ENCODE measurements at regions not wholly inside any gene's neighbourhood (a gene's known extent, or its start where the extent isn't known, plus 50 kb on each side); places are given as distances from the start of the nearest gene placed in this dataset.

GRCh38 chr3:177930771-177931170 is 605.5 kb upstream of the KCNMB2 start:
- Histone ChIP-seq H3K27me3 (ENCODE audit: control insufficient read depth in 5 of 5, insufficient read depth in 4 of 5, low read length in 5 of 5) (no peaks in the 10 kb centered on the region), H3K9me3 (ENCODE audit: control insufficient read depth in 5 of 5, low read length in 5 of 5) (no peaks in the 10 kb centered on the region), H3K9ac (ENCODE audit: low read length in 5 of 5) (no peak overlapping the region), H3K27ac (ENCODE audit: low read depth, low read length) (no peak overlapping the region), H3K4me3 (ENCODE audit: low read depth in 1 of 5, low read length in 5 of 5) (no peak overlapping the region), H3K36me3 (ENCODE audit: control insufficient read depth in 5 of 5, insufficient read depth in 5 of 5, low read length in 5 of 5) (no peaks in the 10 kb centered on the region), H3K4me1 (ENCODE audit: control insufficient read depth in 5 of 5, insufficient read depth in 5 of 5, low read length in 5 of 5) (peaks cover 0 to 32% (median 21%) of the 10 kb centered on the region in 5 donors)

- no peak overlapping the region for H3K9ac ChIP-seq (ENCODE audit: low read length in 5 of 5)
- H3K4me3 ChIP-seq (ENCODE audit: low read depth in 1 of 5, low read length in 5 of 5): no peak overlapping the region
- H3K9me3 ChIP-seq (ENCODE audit: control insufficient read depth in 5 of 5, low read length in 5 of 5): no peaks in the 10 kb centered on the region
- H3K27ac ChIP-seq (ENCODE audit: low read depth, low read length): no peak overlapping the region
- peaks cover 0 to 32% (median 21%) of the 10 kb centered on the region in 5 donors for H3K4me1 ChIP-seq (ENCODE audit: control insufficient read depth in 5 of 5, insufficient read depth in 5 of 5, low read length in 5 of 5)
- H3K27me3 ChIP-seq (ENCODE audit: control insufficient read depth in 5 of 5, insufficient read depth in 4 of 5, low read length in 5 of 5): no peaks in the 10 kb centered on the region
- no peaks in the 10 kb centered on the region for H3K36me3 ChIP-seq (ENCODE audit: control insufficient read depth in 5 of 5, insufficient read depth in 5 of 5, low read length in 5 of 5)
These were observed 604.9 kb upstream of the KCNMB2 start for GRCh38 chr3:177931346-177931745.

- Histone ChIP-seq H3K27ac (ENCODE audit: low read depth, low read length) (no peak overlapping the region), H3K9me3 (ENCODE audit: control insufficient read depth in 5 of 5, low read length in 5 of 5) (no peaks in the 10 kb centered on the region), H3K27me3 (ENCODE audit: control insufficient read depth in 5 of 5, insufficient read depth in 4 of 5, low read length in 5 of 5) (no peaks in the 10 kb centered on the region), H3K4me3 (ENCODE audit: low read depth in 1 of 5, low read length in 5 of 5) (no peak overlapping the region), H3K9ac (ENCODE audit: low read length in 5 of 5) (no peak overlapping the region), H3K36me3 (ENCODE audit: control insufficient read depth in 5 of 5, insufficient read depth in 5 of 5, low read length in 5 of 5) (no peaks in the 10 kb centered on the region), H3K4me1 (ENCODE audit: control insufficient read depth in 5 of 5, insufficient read depth in 5 of 5, low read length in 5 of 5) (peaks cover 0 to 32% (median 21%) of the 10 kb centered on the region in 5 donors)
These were observed 603.9 kb upstream of the KCNMB2 start for GRCh38 chr3:177932346-177932745.

GRCh38 chr3:177932750-177933660 is 603.2 kb upstream of the KCNMB2 start:
- H3K9ac ChIP-seq (ENCODE audit: low read length in 5 of 5): no peak overlapping the region
- H3K36me3 ChIP-seq (ENCODE audit: control insufficient read depth in 5 of 5, insufficient read depth in 5 of 5, low read length in 5 of 5): no peaks in the 10 kb centered on the region
- no peak overlapping the region for H3K4me3 ChIP-seq (ENCODE audit: low read depth in 1 of 5, low read length in 5 of 5)
- peaks cover 0 to 32% (median 21%) of the 10 kb centered on the region in 5 donors for H3K4me1 ChIP-seq (ENCODE audit: control insufficient read depth in 5 of 5, insufficient read depth in 5 of 5, low read length in 5 of 5)
- H3K27ac ChIP-seq (ENCODE audit: low read depth, low read length): no peak overlapping the region
- H3K27me3 ChIP-seq (ENCODE audit: control insufficient read depth in 5 of 5, insufficient read depth in 4 of 5, low read length in 5 of 5): no peaks in the 10 kb centered on the region
- H3K9me3 ChIP-seq (ENCODE audit: control insufficient read depth in 5 of 5, low read length in 5 of 5): no peaks in the 10 kb centered on the region

GRCh38 chr3:177934001-177934891 is 602.0 kb upstream of the KCNMB2 start:
- Histone ChIP-seq H3K4me3 (ENCODE audit: low read depth in 1 of 5, low read length in 5 of 5) (no peak overlapping the region), H3K36me3 (ENCODE audit: control insufficient read depth in 5 of 5, insufficient read depth in 5 of 5, low read length in 5 of 5) (no peaks in the 10 kb centered on the region), H3K9ac (ENCODE audit: low read length in 5 of 5) (no peak overlapping the region), H3K9me3 (ENCODE audit: control insufficient read depth in 5 of 5, low read length in 5 of 5) (no peaks in the 10 kb centered on the region), H3K27ac (ENCODE audit: low read depth, low read length) (no peak overlapping the region), H3K4me1 (ENCODE audit: control insufficient read depth in 5 of 5, insufficient read depth in 5 of 5, low read length in 5 of 5) (peaks cover 0 to 32% (median 21%) of the 10 kb centered on the region in 5 donors), H3K27me3 (ENCODE audit: control insufficient read depth in 5 of 5, insufficient read depth in 4 of 5, low read length in 5 of 5) (no peaks in the 10 kb centered on the region)

GRCh38 chr3:177935047-177935446 is 601.2 kb upstream of the KCNMB2 start:
- Histone ChIP-seq H3K27me3 (ENCODE audit: control insufficient read depth in 5 of 5, insufficient read depth in 4 of 5, low read length in 5 of 5) (no peaks in the 10 kb centered on the region), H3K36me3 (ENCODE audit: control insufficient read depth in 5 of 5, insufficient read depth in 5 of 5, low read length in 5 of 5) (no peaks in the 10 kb centered on the region), H3K4me3 (ENCODE audit: low read depth in 1 of 5, low read length in 5 of 5) (no peak overlapping the region), H3K9ac (ENCODE audit: low read length in 5 of 5) (no peak overlapping the region), H3K9me3 (ENCODE audit: control insufficient read depth in 5 of 5, low read length in 5 of 5) (no peaks in the 10 kb centered on the region), H3K4me1 (ENCODE audit: control insufficient read depth in 5 of 5, insufficient read depth in 5 of 5, low read length in 5 of 5) (peaks cover 0 to 32% (median 21%) of the 10 kb centered on the region in 5 donors), H3K27ac (ENCODE audit: low read depth, low read length) (no peak overlapping the region)

- Histone ChIP-seq H3K27me3 (ENCODE audit: control insufficient read depth in 5 of 5, insufficient read depth in 4 of 5, low read length in 5 of 5) (no peaks in the 10 kb centered on the region), H3K4me1 (ENCODE audit: control insufficient read depth in 5 of 5, insufficient read depth in 5 of 5, low read length in 5 of 5) (peaks cover 0 to 25% (median 14%) of the 10 kb centered on the region in 5 donors), H3K36me3 (ENCODE audit: control insufficient read depth in 5 of 5, insufficient read depth in 5 of 5, low read length in 5 of 5) (no peaks in the 10 kb centered on the region), H3K9me3 (ENCODE audit: control insufficient read depth in 5 of 5, low read length in 5 of 5) (no peaks in the 10 kb centered on the region), H3K9ac (ENCODE audit: low read length in 5 of 5) (no peak overlapping the region), H3K27ac (ENCODE audit: low read depth, low read length) (no peak overlapping the region), H3K4me3 (ENCODE audit: low read depth in 1 of 5, low read length in 5 of 5) (no peak overlapping the region)
These were observed 599.5 kb upstream of the KCNMB2 start for GRCh38 chr3:177936721-177937120.

- no peaks in the 10 kb centered on the region for H3K36me3 ChIP-seq (ENCODE audit: control insufficient read depth in 5 of 5, insufficient read depth in 5 of 5, low read length in 5 of 5)
- no peaks in the 10 kb centered on the region for H3K9me3 ChIP-seq (ENCODE audit: control insufficient read depth in 5 of 5, low read length in 5 of 5)
- peaks cover 0 to 21% (median 8%) of the 10 kb centered on the region in 5 donors for H3K4me1 ChIP-seq (ENCODE audit: control insufficient read depth in 5 of 5, insufficient read depth in 5 of 5, low read length in 5 of 5)
- H3K27me3 ChIP-seq (ENCODE audit: control insufficient read depth in 5 of 5, insufficient read depth in 4 of 5, low read length in 5 of 5): no peaks in the 10 kb centered on the region
- H3K4me3 ChIP-seq (ENCODE audit: low read depth in 1 of 5, low read length in 5 of 5): no peak overlapping the region
- no peak overlapping the region for H3K9ac ChIP-seq (ENCODE audit: low read length in 5 of 5)
- no peak overlapping the region for H3K27ac ChIP-seq (ENCODE audit: low read depth, low read length)
These were observed 593.3 kb upstream of the KCNMB2 start for GRCh38 chr3:177942911-177943310.

GRCh38 chr3:177944228-177944661 is 592.0 kb upstream of the KCNMB2 start:
- Histone ChIP-seq H3K27me3 (ENCODE audit: control insufficient read depth in 5 of 5, insufficient read depth in 4 of 5, low read length in 5 of 5) (no peaks in the 10 kb centered on the region), H3K27ac (ENCODE audit: low read depth, low read length) (no peak overlapping the region), H3K4me3 (ENCODE audit: low read depth in 1 of 5, low read length in 5 of 5) (no peak overlapping the region), H3K4me1 (ENCODE audit: control insufficient read depth in 5 of 5, insufficient read depth in 5 of 5, low read length in 5 of 5) (peaks cover 0 to 21% (median 8%) of the 10 kb centered on the region in 5 donors), H3K36me3 (ENCODE audit: control insufficient read depth in 5 of 5, insufficient read depth in 5 of 5, low read length in 5 of 5) (no peaks in the 10 kb centered on the region), H3K9ac (ENCODE audit: low read length in 5 of 5) (no peak overlapping the region), H3K9me3 (ENCODE audit: control insufficient read depth in 5 of 5, low read length in 5 of 5) (no peaks in the 10 kb centered on the region)

GRCh38 chr3:177946048-177946447 is 590.2 kb upstream of the KCNMB2 start:
- no peak overlapping the region for H3K9ac ChIP-seq (ENCODE audit: low read length in 5 of 5)
- no peaks in the 10 kb centered on the region for H3K27me3 ChIP-seq (ENCODE audit: control insufficient read depth in 5 of 5, insufficient read depth in 4 of 5, low read length in 5 of 5)
- no peaks in the 10 kb centered on the region for H3K9me3 ChIP-seq (ENCODE audit: control insufficient read depth in 5 of 5, low read length in 5 of 5)
- H3K27ac ChIP-seq (ENCODE audit: low read depth, low read length): no peak overlapping the region
- H3K4me1 ChIP-seq (ENCODE audit: control insufficient read depth in 5 of 5, insufficient read depth in 5 of 5, low read length in 5 of 5): peaks cover 0 to 21% (median 8%) of the 10 kb centered on the region in 5 donors
- no peaks in the 10 kb centered on the region for H3K36me3 ChIP-seq (ENCODE audit: control insufficient read depth in 5 of 5, insufficient read depth in 5 of 5, low read length in 5 of 5)
- H3K4me3 ChIP-seq (ENCODE audit: low read depth in 1 of 5, low read length in 5 of 5): no peak overlapping the region
